ELR (cell line): ENCODE measurements at regions not wholly inside any gene's neighbourhood (a gene's known extent, or its start where the extent isn't known, plus 50 kb on each side); places are given as distances from the start of the nearest gene placed in this dataset.
A peak's percentile ranks its signal among the peaks of the same experiment; 100 is the strongest.

Experiments
- DNase-seq: peaks from one replicate; pipeline ENCODE4 v3.0.0-alpha.2; 2015; ENCODE audit warnings: low read depth

GRCh38 chr5:113800686-113801085, 287.2 kb downstream of the YTHDC2 start:
- DNase-seq, result no peak

GRCh38 chr5:113804264-113804663, 290.8 kb downstream of the YTHDC2 start:
- peak; percentile 27 for DNase-seq

GRCh38 chr5:113804943-113805342, 291.4 kb downstream of the YTHDC2 start:
- DNase-seq, result no peak

- peak; percentile 49 for DNase-seq
These were observed 292.8 kb downstream of the YTHDC2 start for GRCh38 chr5:113806250-113806649.

- no peak for DNase-seq
These were observed 293.4 kb downstream of the YTHDC2 start for GRCh38 chr5:113806904-113807303.

GRCh38 chr5:113807427-113807991, 294.0 kb downstream of the YTHDC2 start:
- peak; percentile 3 for DNase-seq

- DNase-seq, result no peak
These were observed 295.5 kb downstream of the YTHDC2 start for GRCh38 chr5:113808956-113809355.

- no peak for DNase-seq
These were observed 296.1 kb downstream of the YTHDC2 start for GRCh38 chr5:113809626-113810025.

- DNase-seq, result no peak
These were observed 300.0 kb downstream of the YTHDC2 start for GRCh38 chr5:113813466-113813865.

GRCh38 chr5:113817683-113818082, 304.2 kb downstream of the YTHDC2 start:
- no peak for DNase-seq

GRCh38 chr5:113823696-113824095, 310.2 kb downstream of the YTHDC2 start:
- DNase-seq, result no peak

- DNase-seq, result peak; percentile 8
These were observed 310.8 kb downstream of the YTHDC2 start for GRCh38 chr5:113824307-113824706.

GRCh38 chr5:113825176-113825575, 311.7 kb downstream of the YTHDC2 start:
- no peak for DNase-seq

- no peak for DNase-seq
These were observed 333.4 kb downstream of the YTHDC2 start for GRCh38 chr5:113846941-113847340.

GRCh38 chr5:113864437-113864836, 350.9 kb downstream of the YTHDC2 start:
- no peak for DNase-seq

GRCh38 chr5:113866763-113867162, 353.3 kb downstream of the YTHDC2 start:
- DNase-seq, result no peak

- DNase-seq, result no peak
These were observed 356.1 kb downstream of the YTHDC2 start for GRCh38 chr5:113869611-113870010.

- no peak for DNase-seq
These were observed 358.5 kb downstream of the YTHDC2 start for GRCh38 chr5:113871972-113872371.

- DNase-seq, result no peak
These were observed 361.6 kb downstream of the YTHDC2 start for GRCh38 chr5:113875096-113875495.

- no peak for DNase-seq
These were observed 378.0 kb downstream of the YTHDC2 start for GRCh38 chr5:113891491-113891890.

- no peak for DNase-seq
These were observed 383.3 kb downstream of the YTHDC2 start for GRCh38 chr5:113896789-113897188.

- DNase-seq, result no peak
These were observed 384.3 kb downstream of the YTHDC2 start for GRCh38 chr5:113897748-113898147.

- no peak for DNase-seq
These were observed 386.6 kb downstream of the YTHDC2 start for GRCh38 chr5:113900141-113900540.

GRCh38 chr5:113900816-113901215, 387.3 kb downstream of the YTHDC2 start:
- DNase-seq, result no peak

- DNase-seq, result no peak
These were observed 388.2 kb downstream of the YTHDC2 start for GRCh38 chr5:113901718-113902117.
